BLaER1 (cell line): ENCODE measurements at regions not wholly inside any gene's neighbourhood (a gene's known extent, or its start where the extent isn't known, plus 50 kb on each side); places are given as distances from the start of the nearest gene placed in this dataset.

Experiments used
- H3K27ac ChIP-seq: shearing (Covaris generic); formaldehyde crosslinking; 2 replicates; pipeline ENCODE4 v1.8.1; 2022
- H3K27me3 ChIP-seq: shearing (Covaris generic); formaldehyde crosslinking; 2 replicates; pipeline ENCODE4 v1.8.1; 2022
- H3K36me3 ChIP-seq: shearing (Covaris generic); formaldehyde crosslinking; 2 replicates; pipeline ENCODE4 v1.8.1; 2022
- H3K4me1 ChIP-seq: shearing (Covaris generic); formaldehyde crosslinking; 2 replicates; pipeline ENCODE4 v1.8.1; 2022
- H3K4me2 ChIP-seq: shearing (Covaris generic); formaldehyde crosslinking; 2 replicates; pipeline ENCODE4 v1.8.1; 2022
- H3K4me3 ChIP-seq: shearing (Covaris generic); formaldehyde crosslinking; 2 replicates; pipeline ENCODE4 v1.8.1; 2022
- H3K9ac ChIP-seq: shearing (Covaris generic); formaldehyde crosslinking; 2 replicates; pipeline ENCODE4 v1.8.1; 2022
- H3K9me3 ChIP-seq: shearing (Covaris generic); formaldehyde crosslinking; 2 replicates; pipeline ENCODE4 v1.8.1; 2022
- H4K20me1 ChIP-seq: shearing (Covaris generic); formaldehyde crosslinking; 2 replicates; pipeline ENCODE4 v1.8.1; 2022
- Cebpa-rat ChIP-seq: shearing (Covaris generic); IDR thresholded peaks from 2 replicates; pipeline ENCODE4 v1.8.1; 2022

DNA sequence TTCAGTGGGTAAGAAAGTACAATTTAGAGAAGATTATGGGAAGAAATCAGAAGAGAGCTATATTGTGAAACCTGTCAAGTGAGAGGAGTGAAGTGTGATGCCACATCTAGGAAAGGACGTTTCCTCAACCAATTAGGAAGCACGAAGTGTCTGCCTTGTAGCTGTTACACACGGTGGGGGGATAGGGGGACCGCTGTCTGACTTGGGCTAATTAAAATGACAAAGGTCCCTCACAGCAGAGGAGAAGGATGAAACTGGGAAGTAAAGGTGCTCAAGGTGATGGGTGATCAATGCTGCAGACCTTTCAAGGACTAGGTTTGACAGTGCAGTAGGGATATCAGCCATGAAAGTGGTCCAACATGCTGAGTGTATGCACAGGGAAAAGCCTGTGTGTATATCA, 181.1 kb upstream of the PRSS16 start:
- Histone ChIP-seq H3K4me3 (no peak overlapping the region), H3K4me2 (no peak overlapping the region), H3K4me1 (no peaks in the 10 kb centered on the region), H3K27ac (no peak overlapping the region), H3K9me3 (no peaks in the 10 kb centered on the region), H4K20me1 (no peaks in the 10 kb centered on the region), H3K36me3 (no peaks in the 10 kb centered on the region), H3K9ac (no peak overlapping the region), H3K27me3 (no peaks in the 10 kb centered on the region)
- TF ChIP-seq Cebpa-rat, result no peak

DNA sequence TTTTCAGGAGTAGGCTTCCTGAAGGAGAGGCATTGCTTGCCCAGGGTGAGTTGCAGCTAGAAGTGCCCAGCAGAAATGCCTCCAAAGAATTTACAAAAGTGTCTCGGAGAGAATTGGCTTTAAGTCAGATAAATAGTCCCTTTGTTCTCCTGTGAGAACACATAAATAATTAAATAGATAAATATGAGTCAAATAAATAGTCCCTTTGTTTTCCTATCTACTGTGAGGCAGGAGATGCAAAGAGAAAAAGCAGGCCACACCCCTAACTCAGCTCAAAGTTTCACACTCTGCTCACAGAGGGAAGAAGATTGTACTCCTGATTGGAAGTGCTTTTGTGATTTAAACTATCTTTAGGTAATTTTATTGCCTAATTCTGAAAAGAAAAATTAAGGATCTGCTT, 180.7 kb upstream of the PRSS16 start:
- Histone ChIP-seq H3K9me3 (no peaks in the 10 kb centered on the region), H3K27me3 (no peaks in the 10 kb centered on the region), H3K4me3 (no peak overlapping the region)

DNA sequence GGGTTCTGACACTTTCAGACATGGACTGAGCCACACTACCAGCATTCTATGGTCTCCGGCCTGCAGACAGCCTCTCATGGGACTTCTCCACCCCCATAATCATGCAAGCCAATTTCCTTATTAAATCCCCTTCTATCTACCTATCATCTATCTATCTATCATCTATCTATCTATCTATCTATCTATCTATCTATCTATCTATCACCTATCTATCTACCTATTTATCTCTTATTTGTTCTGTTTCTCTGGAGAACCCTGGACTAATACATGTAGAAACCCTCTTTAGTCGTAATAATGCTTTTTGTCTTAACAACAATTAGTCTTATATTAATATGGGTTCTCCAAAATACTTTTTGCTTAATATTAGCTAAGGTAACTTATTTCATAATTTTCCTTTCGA, 174.1 kb upstream of the PRSS16 start:
- Histone ChIP-seq H3K9me3 (no peaks in the 10 kb centered on the region), H3K27ac (no peak overlapping the region), H3K4me2 (no peak overlapping the region), H3K27me3 (no peaks in the 10 kb centered on the region), H4K20me1 (no peaks in the 10 kb centered on the region), H3K4me1 (no peaks in the 10 kb centered on the region), H3K4me3 (no peak overlapping the region), H3K36me3 (no peaks in the 10 kb centered on the region), H3K9ac (no peak overlapping the region)
- TF ChIP-seq Cebpa-rat, result no peak

More for the DNA sequence above, 180.7 kb upstream of the PRSS16 start:
- Histone ChIP-seq H3K4me1 (no peaks in the 10 kb centered on the region), H3K27ac (no peak overlapping the region), H3K36me3 (no peaks in the 10 kb centered on the region), H3K4me2 (no peak overlapping the region), H3K9ac (no peak overlapping the region), H4K20me1 (no peaks in the 10 kb centered on the region)
- TF ChIP-seq Cebpa-rat, result no peak

DNA sequence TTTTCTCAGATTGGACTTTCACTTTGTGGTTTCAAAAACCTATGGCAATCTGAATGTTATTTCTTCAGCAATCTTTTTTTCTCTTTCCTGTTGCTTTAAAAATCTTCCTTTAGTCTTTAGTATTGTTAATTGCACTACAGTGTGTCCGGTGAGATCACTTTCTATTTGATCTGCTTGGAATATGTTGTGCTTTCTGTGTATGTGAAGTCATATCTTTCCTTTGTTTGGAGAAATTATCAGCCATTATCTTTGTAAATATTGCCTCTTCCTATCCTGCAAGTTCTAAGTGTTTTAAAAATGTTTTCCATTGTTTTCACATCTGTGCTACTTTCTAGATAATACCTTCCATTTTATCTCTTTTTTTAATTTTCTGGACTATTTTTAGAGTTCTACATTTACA, 171.4 kb upstream of the PRSS16 start:
- H3K27me3 ChIP-seq, result no peaks in the 10 kb centered on the region
- no peak overlapping the region for H3K9ac ChIP-seq
- TF ChIP-seq Cebpa-rat, result no peak
- H3K36me3 ChIP-seq, result no peaks in the 10 kb centered on the region
- H3K27ac ChIP-seq, result no peak overlapping the region
- no peaks in the 10 kb centered on the region for H3K4me1 ChIP-seq
- no peaks in the 10 kb centered on the region for H3K9me3 ChIP-seq
- H4K20me1 ChIP-seq, result no peaks in the 10 kb centered on the region
- no peak overlapping the region for H3K4me2 ChIP-seq
- H3K4me3 ChIP-seq, result no peak overlapping the region

DNA sequence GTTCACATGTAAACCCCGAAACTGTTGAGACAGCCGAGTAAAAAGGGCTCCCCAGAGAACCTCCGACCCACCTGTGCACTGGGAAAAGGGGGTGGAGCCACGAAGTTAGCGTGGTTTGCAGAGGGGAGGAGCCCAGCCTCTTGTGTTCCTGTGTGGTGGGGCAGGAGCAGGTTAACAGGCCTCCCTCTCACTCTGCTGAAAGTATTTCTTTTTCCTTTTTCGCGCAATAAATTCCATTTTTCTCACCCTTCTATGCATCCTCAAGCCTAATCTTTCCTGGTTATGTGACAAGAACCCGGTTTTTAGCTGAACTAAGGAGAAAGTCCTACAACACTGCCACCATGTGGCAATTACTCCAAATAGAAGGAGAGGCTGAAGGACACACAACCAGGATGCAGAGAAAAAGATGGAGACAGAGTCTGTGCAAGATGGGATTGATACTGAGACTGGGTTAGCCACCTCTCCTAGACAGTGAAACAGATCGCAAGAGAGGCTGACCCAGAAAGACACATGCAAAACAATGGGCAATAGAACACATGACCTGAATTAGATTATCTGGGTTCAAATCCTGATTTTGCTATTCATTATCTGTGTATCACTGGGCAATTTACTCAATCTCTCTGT, 168.7 kb upstream of the PRSS16 start:
- Histone ChIP-seq H3K27ac (no peak overlapping the region), H4K20me1 (no peaks in the 10 kb centered on the region), H3K27me3 (no peaks in the 10 kb centered on the region), H3K4me1 (no peaks in the 10 kb centered on the region), H3K4me3 (peak overlapping the region; percentile 61), H3K9ac (no peak overlapping the region), H3K36me3 (no peaks in the 10 kb centered on the region), H3K9me3 (no peaks in the 10 kb centered on the region), H3K4me2 (peak overlapping the region; percentile 68)
- TF ChIP-seq Cebpa-rat, result no peak

DNA sequence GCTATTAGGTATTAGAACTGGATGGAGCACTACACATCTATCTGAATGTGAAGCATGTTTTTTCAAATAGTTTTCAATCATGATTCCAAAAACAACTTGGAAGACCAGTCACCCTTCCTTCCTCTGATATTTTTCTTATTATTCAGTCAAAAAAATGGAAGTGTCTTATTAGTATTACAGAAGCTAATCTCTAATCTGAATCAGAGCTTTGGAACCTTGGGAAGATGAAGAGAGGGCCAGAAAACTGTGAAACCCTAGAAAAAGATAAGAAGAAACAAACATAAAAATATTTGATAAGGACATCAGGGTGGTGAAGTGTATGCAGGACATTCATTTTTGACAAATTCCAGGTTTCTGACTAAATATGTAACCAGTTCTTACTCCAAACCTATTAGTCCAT, 166.3 kb upstream of the PRSS16 start:
- no peak overlapping the region for H3K4me3 ChIP-seq
- H3K27me3 ChIP-seq, result no peaks in the 10 kb centered on the region
- no peak overlapping the region for H3K4me2 ChIP-seq
- no peaks in the 10 kb centered on the region for H3K36me3 ChIP-seq
- no peaks in the 10 kb centered on the region for H3K9me3 ChIP-seq
- no peak for TF ChIP-seq Cebpa-rat
- no peak overlapping the region for H3K27ac ChIP-seq
- H3K4me1 ChIP-seq, result no peaks in the 10 kb centered on the region
- H4K20me1 ChIP-seq, result no peaks in the 10 kb centered on the region
- H3K9ac ChIP-seq, result no peak overlapping the region

DNA sequence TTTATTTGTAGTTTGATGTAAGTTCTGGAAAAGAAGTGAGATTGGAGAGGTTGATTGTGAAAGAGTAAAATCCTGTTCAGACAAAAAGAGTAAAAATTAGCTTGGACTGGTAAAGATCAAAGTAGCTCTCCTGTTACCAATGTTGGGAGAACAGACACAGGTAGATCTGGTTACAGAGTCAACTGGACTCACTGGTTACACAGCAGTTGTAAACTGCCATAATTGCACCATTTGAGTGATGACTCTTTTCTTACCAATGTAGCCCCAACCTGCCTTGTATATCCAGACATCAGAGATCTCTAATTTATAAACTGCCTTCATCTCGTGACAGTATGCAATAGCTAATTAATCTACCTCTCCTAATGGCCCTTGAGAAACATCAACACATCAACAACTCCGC, 165.6 kb upstream of the PRSS16 start:
- no peak overlapping the region for H3K27ac ChIP-seq
- no peaks in the 10 kb centered on the region for H3K27me3 ChIP-seq
- TF ChIP-seq Cebpa-rat, result no peak
- H3K9me3 ChIP-seq, result no peaks in the 10 kb centered on the region
- H4K20me1 ChIP-seq, result no peaks in the 10 kb centered on the region
- no peak overlapping the region for H3K4me2 ChIP-seq
- H3K4me3 ChIP-seq, result no peak overlapping the region
- H3K36me3 ChIP-seq, result no peaks in the 10 kb centered on the region
- H3K4me1 ChIP-seq, result no peaks in the 10 kb centered on the region
- H3K9ac ChIP-seq, result no peak overlapping the region

DNA sequence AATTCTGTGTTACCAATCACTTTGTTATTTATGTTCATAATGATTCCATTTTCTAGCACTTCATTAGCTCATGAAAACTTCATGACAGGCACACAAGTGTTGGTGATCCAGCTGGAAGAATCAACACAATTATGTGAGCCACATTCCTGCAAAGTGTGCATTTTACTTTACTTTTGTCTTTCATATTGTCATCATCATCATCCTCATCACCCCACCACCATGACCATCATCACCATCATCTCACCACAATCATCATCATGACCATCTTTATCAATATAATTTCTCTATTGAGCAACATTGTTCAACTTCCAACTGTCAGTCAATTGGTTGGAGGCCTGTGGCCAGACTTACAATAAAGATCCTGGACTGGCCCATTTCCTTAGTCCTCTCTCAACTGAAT, 159.4 kb upstream of the PRSS16 start:
- H3K9me3 ChIP-seq, result no peaks in the 10 kb centered on the region
- H3K4me1 ChIP-seq, result peaks cover 15% of the 10 kb centered on the region; the same call in 1 of the 2 replicates

DNA sequence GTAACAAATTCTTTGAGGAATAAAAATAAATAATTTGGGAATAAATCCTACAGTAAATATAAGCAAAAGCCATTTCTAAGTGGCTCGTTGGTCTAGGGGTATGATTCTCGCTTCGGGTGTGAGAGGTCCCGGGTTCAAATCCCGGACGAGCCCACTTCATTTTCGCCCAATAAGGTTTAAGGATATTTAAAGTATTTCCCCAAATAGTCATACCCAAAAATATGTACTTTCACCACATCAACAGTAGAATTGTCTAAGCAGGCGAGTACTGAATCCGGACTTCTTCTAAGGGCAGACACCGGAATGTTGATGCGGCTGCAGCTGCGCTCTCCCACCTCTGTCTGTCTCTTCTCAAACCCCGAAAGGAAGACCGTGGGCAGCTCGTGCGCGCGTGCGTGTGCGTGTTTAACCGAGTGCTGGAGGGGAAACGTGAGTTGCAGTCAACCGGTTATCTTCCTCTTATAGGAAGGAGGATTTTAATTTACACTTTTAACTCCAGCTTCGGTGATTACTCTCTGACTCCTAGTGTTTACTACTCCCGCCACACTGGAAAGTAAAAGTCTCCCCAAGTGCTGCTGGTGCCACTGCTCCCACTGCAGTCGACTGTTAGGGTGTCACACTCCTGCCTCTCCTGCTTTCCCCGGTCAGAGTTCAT, 155.7 kb upstream of the PRSS16 start:
- TF ChIP-seq Cebpa-rat, result no peak
- Histone ChIP-seq H4K20me1 (no peaks in the 10 kb centered on the region), H3K36me3 (no peaks in the 10 kb centered on the region), H3K27me3 (peaks cover 5% of the 10 kb centered on the region), H3K9me3 (peaks cover 4% of the 10 kb centered on the region), H3K4me3 (peak overlapping the region; percentile 60), H3K4me2 (peak overlapping the region; percentile 71), H3K27ac (no peak overlapping the region), H3K9ac (peak overlapping the region; percentile 40; the same call in 1 of the 2 replicates), H3K4me1 (peaks cover 15% of the 10 kb centered on the region; the same call in 1 of the 2 replicates)

More for the DNA sequence above, 159.4 kb upstream of the PRSS16 start:
- H3K4me3 ChIP-seq, result no peak overlapping the region
- H3K4me2 ChIP-seq, result no peak overlapping the region
- H3K27ac ChIP-seq, result no peak overlapping the region
- H3K27me3 ChIP-seq, result no peaks in the 10 kb centered on the region; the same call in 1 of the 2 replicates
- TF ChIP-seq Cebpa-rat, result no peak
- H3K9ac ChIP-seq, result no peak overlapping the region
- H3K36me3 ChIP-seq, result no peaks in the 10 kb centered on the region
- H4K20me1 ChIP-seq, result no peaks in the 10 kb centered on the region

DNA sequence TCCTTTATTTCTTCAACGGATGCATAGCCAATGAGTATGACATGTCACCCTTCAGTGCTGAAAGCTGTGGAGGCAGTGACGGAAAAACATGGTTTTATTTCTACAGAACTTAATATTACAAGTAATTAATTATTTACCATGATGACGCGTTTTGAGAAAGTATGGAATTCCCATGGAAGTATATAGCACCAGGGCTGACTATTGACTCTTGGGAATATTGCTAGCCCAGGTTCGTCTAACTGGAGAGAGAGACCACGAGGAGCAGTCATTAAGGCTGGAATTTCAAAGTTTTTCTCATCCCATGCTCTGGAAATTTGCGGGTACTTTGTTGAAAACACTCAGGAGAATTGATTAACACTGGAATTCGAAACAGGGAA, 155.2 kb upstream of the PRSS16 start:
- H4K20me1 ChIP-seq, result no peaks in the 10 kb centered on the region
- peaks cover 9% of the 10 kb centered on the region for H3K9me3 ChIP-seq
- peaks cover 15% of the 10 kb centered on the region; the same call in 1 of the 2 replicates for H3K4me1 ChIP-seq
- H3K27ac ChIP-seq, result no peak overlapping the region
- H3K9ac ChIP-seq, result peak overlapping the region; percentile 40; the same call in 1 of the 2 replicates
- H3K4me2 ChIP-seq, result peak overlapping the region; percentile 71
- peak overlapping the region; percentile 60 for H3K4me3 ChIP-seq
- TF ChIP-seq Cebpa-rat, result no peak
- H3K36me3 ChIP-seq, result no peaks in the 10 kb centered on the region
- H3K27me3 ChIP-seq, result peaks cover 10% of the 10 kb centered on the region
